HepG2 (cell line): ENCODE measurements at regions not wholly inside any gene's neighbourhood (a gene's known extent, or its start where the extent isn't known, plus 50 kb on each side); places are given as distances from the start of the nearest gene placed in this dataset.

ENCODE experiments used
- CEBPG ChIP-seq: IDR thresholded peaks from 2 replicates; pipeline ENCODE4 v1.6.1; 2016
- GATA4 ChIP-seq: sonication (generic); IDR thresholded peaks from 2 replicates; pipeline ENCODE4 v1.6.1; 2016; ENCODE audit warnings: antibody characterized with exemption, low read depth, borderline replicate concordance
- SIN3A ChIP-seq: IDR thresholded peaks from 2 replicates; pipeline ENCODE4 v1.6.1; 2011; ENCODE audit warnings: low read depth, mild to moderate bottlenecking, control low read depth, low read length, borderline replicate concordance
- TF ChIP-seq, protein P1 (sequence below): sonication (generic); formaldehyde crosslinking; IDR thresholded peaks from 2 replicates; pipeline ENCODE4 v1.4.0; 2020; ENCODE audit warnings: missing genetic modification reagents; ENCODE audit errors: not compliant biosample characterization

DNA sequence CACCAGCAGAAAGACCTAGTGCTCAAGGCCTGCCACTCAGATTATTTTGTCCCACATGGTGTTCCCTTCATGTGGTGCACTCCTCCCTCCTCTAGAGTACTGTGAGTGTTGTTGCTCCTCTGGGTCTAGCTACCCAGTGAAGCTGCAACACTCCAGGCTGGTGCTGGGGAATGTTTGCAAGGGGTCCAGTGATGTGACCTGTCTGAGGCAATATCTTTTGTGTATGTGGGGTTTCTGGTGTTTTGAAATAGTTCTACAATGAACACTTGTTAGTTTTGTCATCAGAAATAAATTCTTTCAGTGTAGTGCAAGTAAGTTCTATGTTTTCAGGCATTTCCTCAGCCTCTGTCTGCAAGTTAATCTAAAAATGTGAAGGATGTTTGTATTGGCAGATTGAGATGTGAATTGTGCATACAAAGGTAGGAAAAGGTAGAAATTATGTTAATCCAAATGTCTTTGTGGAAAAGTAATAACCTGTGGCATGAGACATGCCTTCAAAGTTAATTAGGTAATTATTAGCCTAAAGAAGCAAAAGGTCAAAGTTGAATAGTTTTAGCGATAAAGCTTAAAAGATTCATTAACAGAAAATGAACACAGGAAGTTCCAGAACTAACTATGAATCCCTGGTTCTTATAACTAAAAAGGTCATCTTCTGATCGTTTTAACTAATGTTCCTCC, 616.8 kb downstream of the LTN1 start:
- TF ChIP-seq CEBPG (CRISPR knock-in tag) = no peak
- no peak for TF ChIP-seq GATA4
- no peak for TF ChIP-seq SIN3A
- TF ChIP-seq, protein P1, sequence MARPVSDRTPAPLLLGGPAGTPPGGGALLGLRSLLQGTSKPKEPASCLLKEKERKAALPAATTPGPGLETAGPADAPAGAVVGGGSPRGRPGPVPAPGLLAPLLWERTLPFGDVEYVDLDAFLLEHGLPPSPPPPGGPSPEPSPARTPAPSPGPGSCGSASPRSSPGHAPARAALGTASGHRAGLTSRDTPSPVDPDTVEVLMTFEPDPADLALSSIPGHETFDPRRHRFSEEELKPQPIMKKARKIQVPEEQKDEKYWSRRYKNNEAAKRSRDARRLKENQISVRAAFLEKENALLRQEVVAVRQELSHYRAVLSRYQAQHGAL = no peak
